Endothelial cell (in vitro differentiated cells): ENCODE measurements at regions not wholly inside any gene's neighbourhood (a gene's known extent, or its start where the extent isn't known, plus 50 kb on each side); places are given as distances from the start of the nearest gene placed in this dataset.

ENCODE experiments used
- DNase-seq: peaks from one replicate; pipeline ENCODE4 v3.0.0; 2021; ENCODE audit warnings: low spot score
- H3K27ac Mint-ChIP-seq: one replicate; pipeline ENCODE4 v1.8.0; 2021; ENCODE audit warnings: mixed read lengths, inconsistent platforms; ENCODE audit not compliant: unreplicated experiment
- H3K27me3 Mint-ChIP-seq: one replicate; pipeline ENCODE4 v1.8.0; 2021; ENCODE audit warnings: mild to moderate bottlenecking, moderate library complexity, mixed read lengths, inconsistent platforms; ENCODE audit not compliant: unreplicated experiment
- H3K36me3 Mint-ChIP-seq: one replicate; pipeline ENCODE4 v1.8.0; 2021; ENCODE audit warnings: mild to moderate bottlenecking, low read depth, mixed read lengths, inconsistent platforms; ENCODE audit not compliant: unreplicated experiment
- H3K4me1 Mint-ChIP-seq: one replicate; pipeline ENCODE4 v1.8.0; 2021; ENCODE audit warnings: mild to moderate bottlenecking, mixed read lengths, inconsistent platforms; ENCODE audit not compliant: unreplicated experiment
- H3K4me3 Mint-ChIP-seq: one replicate; pipeline ENCODE4 v1.8.0; 2021; ENCODE audit warnings: mild to moderate bottlenecking, mixed read lengths, inconsistent platforms; ENCODE audit not compliant: unreplicated experiment
- H3K9me3 Mint-ChIP-seq: one replicate; pipeline ENCODE4 v1.8.0; 2021; ENCODE audit warnings: mixed read lengths, inconsistent platforms; ENCODE audit not compliant: unreplicated experiment
- TF ChIP-seq, protein P1 (sequence below): fragments of 200-600 bp; sonication (generic); IDR thresholded peaks from one replicate; pipeline ENCODE4 v1.5.0; 2021; ENCODE audit warnings: antibody characterized with exemption; ENCODE audit not compliant: unreplicated experiment

GRCh38 chr20:7571521-7572055 lies 368.7 kb downstream of the HAO1 start:
- no peaks in the 10 kb centered on the region for H3K27me3 Mint-ChIP-seq
- H3K9me3 Mint-ChIP-seq = no peaks in the 10 kb centered on the region
- H3K4me1 Mint-ChIP-seq = no peaks in the 10 kb centered on the region
- DNase-seq = no peak
- H3K27ac Mint-ChIP-seq = no peak overlapping the region
- H3K36me3 Mint-ChIP-seq = no peaks in the 10 kb centered on the region
- no peak overlapping the region for H3K4me3 Mint-ChIP-seq
- TF ChIP-seq, protein P1, sequence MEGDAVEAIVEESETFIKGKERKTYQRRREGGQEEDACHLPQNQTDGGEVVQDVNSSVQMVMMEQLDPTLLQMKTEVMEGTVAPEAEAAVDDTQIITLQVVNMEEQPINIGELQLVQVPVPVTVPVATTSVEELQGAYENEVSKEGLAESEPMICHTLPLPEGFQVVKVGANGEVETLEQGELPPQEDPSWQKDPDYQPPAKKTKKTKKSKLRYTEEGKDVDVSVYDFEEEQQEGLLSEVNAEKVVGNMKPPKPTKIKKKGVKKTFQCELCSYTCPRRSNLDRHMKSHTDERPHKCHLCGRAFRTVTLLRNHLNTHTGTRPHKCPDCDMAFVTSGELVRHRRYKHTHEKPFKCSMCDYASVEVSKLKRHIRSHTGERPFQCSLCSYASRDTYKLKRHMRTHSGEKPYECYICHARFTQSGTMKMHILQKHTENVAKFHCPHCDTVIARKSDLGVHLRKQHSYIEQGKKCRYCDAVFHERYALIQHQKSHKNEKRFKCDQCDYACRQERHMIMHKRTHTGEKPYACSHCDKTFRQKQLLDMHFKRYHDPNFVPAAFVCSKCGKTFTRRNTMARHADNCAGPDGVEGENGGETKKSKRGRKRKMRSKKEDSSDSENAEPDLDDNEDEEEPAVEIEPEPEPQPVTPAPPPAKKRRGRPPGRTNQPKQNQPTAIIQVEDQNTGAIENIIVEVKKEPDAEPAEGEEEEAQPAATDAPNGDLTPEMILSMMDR = no peak

- TF ChIP-seq, protein P1 = no peak
- H3K27ac Mint-ChIP-seq = no peak overlapping the region
- H3K27me3 Mint-ChIP-seq = peaks cover 2% of the 10 kb centered on the region
- no peaks in the 10 kb centered on the region for H3K9me3 Mint-ChIP-seq
- no peak for DNase-seq
- no peak overlapping the region for H3K4me3 Mint-ChIP-seq
- no peaks in the 10 kb centered on the region for H3K36me3 Mint-ChIP-seq
- no peaks in the 10 kb centered on the region for H3K4me1 Mint-ChIP-seq
These were observed 360.4 kb downstream of the HAO1 start for GRCh38 chr20:7579888-7580287.

- Mint-ChIP-seq H3K27me3 (peaks cover 2% of the 10 kb centered on the region), H3K4me3 (no peak overlapping the region), H3K27ac (no peak overlapping the region), H3K36me3 (no peaks in the 10 kb centered on the region), H3K9me3 (no peaks in the 10 kb centered on the region), H3K4me1 (no peaks in the 10 kb centered on the region)
- no peak for DNase-seq
- TF ChIP-seq, protein P1 = no peak
These were observed 355.1 kb downstream of the HAO1 start for GRCh38 chr20:7585126-7585679.

GRCh38 chr20:7586481-7586880 lies 353.8 kb downstream of the HAO1 start:
- DNase-seq = no peak
- H3K27ac Mint-ChIP-seq = no peak overlapping the region
- peaks cover 2% of the 10 kb centered on the region for H3K27me3 Mint-ChIP-seq
- H3K4me1 Mint-ChIP-seq = no peaks in the 10 kb centered on the region
- H3K4me3 Mint-ChIP-seq = no peak overlapping the region
- TF ChIP-seq, protein P1 = no peak
- no peaks in the 10 kb centered on the region for H3K9me3 Mint-ChIP-seq
- H3K36me3 Mint-ChIP-seq = no peaks in the 10 kb centered on the region

- no peaks in the 10 kb centered on the region for H3K27me3 Mint-ChIP-seq
- TF ChIP-seq, protein P1 = no peak
- H3K27ac Mint-ChIP-seq = no peak overlapping the region
- H3K4me1 Mint-ChIP-seq = no peaks in the 10 kb centered on the region
- H3K4me3 Mint-ChIP-seq = no peak overlapping the region
- DNase-seq = no peak
- H3K36me3 Mint-ChIP-seq = no peaks in the 10 kb centered on the region
- H3K9me3 Mint-ChIP-seq = no peaks in the 10 kb centered on the region
These were observed 351.1 kb downstream of the HAO1 start for GRCh38 chr20:7589164-7589563.
